ENCODE measurements at regions not wholly inside any gene's neighbourhood (a gene's known extent, or its start where the extent isn't known, plus 50 kb on each side); places are given as distances from the start of the nearest gene placed in this dataset.

DNA sequence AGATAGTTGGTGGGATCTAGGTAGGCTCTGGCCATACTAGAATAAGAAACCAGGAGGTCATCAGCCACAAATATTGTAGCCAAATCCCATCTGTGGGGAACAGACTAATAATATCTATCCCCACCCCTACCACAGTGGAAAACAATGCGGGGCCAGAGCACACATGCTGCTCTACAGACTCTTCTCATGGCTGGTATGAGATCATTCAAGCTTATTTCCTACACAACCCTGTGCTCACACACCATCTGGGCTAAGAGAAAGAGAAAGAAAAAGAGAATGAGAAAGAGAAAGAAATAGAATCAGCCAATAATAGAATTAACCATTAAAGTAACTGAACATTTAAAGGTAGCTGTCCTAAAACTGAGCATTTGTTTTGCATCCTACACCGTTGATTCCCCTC, 1268.4 kb upstream of the SPRY2 start (continued):
- no peak for TF ChIP-seq HMGXB4 (CRISPR knock-in tag; IDR thresholded peaks at IDR 0.05; ENCODE audit: borderline replicate concordance)
- no peak for TF ChIP-seq ZC3H11A (IDR thresholded peaks at IDR 0.05)
- TF ChIP-seq PHF8 (IDR thresholded peaks at IDR 0.05; ENCODE audit: borderline replicate concordance, low read depth) = no peak
- TF ChIP-seq MAX (IDR thresholded peaks at IDR 0.05) = no peak

DNA sequence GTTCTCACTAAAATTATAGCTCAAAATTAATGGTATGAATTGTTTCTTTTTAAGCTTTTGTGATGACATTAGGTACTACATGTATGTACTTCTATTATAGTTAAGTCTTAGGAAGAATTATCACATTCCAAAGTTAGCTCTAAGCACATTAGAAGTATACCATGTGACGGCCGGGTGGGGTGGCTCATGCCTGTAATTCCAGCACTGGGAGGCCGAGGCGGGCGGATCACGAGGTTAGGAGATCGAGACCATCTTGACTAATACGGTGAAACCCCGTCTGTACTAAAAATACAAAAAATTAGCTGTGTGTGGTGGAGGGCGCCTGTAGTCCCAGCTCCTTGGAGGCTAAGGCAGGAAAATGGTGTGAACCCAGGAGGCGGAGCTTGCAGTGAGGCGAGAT, 1265.1 kb upstream of the SPRY2 start:
- ATAC-seq (no peak), DNase-seq (ENCODE audit: low read depth in 1 of 2, low spot score in 1 of 2) (no peak), FAIRE-seq (no peak)
- POLR2A ChIA-PET = no interaction called here
- no peak overlapping the region for H3K27ac ChIP-seq
- no peaks in the 10 kb centered on the region for H3K4me1 ChIP-seq
- CTCF ChIA-PET = interaction anchor here (0.9 kb wide), 1 partner anchor 435 kb away, joined by 3 read pairs; no protein-coding TSS in a partner anchor
- TF ChIP-seq CHD4 (IDR thresholded peaks at IDR 0.05; ENCODE audit: borderline replicate concordance) (no peak), NFE2L2 (conservative IDR thresholded peaks at IDR 0.05; ENCODE audit: low read length) (no peak), MAX (IDR thresholded peaks at IDR 0.05) (no peak), ZSCAN20 (CRISPR knock-in tag; IDR thresholded peaks at IDR 0.05) (no peak), RAD21 (conservative IDR thresholded peaks at IDR 0.05 in 1 of 2, IDR thresholded peaks at IDR 0.05 in 1 of 2) (no peak), NR3C1 (IDR thresholded peaks at IDR 0.05) (no peak), POLR2A (IDR thresholded peaks at IDR 0.05; ENCODE audit: low read length) (no peak), FOSB (CRISPR knock-in tag; IDR thresholded peaks at IDR 0.05) (no peak), MAZ (IDR thresholded peaks at IDR 0.05; ENCODE audit: borderline replicate concordance, low read depth, low read length) (no peak), ESRRA (IDR thresholded peaks at IDR 0.05; ENCODE audit: borderline replicate concordance, low read length) (no peak), HOXB5 (CRISPR knock-in tag; IDR thresholded peaks at IDR 0.05) (no peak), PHF8 (IDR thresholded peaks at IDR 0.05; ENCODE audit: borderline replicate concordance, low read depth) (no peak), KDM5A (IDR thresholded peaks at IDR 0.05) (no peak)
- TF ChIP-seq, protein P1, sequence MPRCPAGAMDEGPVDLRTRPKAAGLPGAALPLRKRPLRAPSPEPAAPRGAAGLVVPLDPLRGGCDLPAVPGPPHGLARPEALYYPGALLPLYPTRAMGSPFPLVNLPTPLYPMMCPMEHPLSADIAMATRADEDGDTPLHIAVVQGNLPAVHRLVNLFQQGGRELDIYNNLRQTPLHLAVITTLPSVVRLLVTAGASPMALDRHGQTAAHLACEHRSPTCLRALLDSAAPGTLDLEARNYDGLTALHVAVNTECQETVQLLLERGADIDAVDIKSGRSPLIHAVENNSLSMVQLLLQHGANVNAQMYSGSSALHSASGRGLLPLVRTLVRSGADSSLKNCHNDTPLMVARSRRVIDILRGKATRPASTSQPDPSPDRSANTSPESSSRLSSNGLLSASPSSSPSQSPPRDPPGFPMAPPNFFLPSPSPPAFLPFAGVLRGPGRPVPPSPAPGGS (IDR thresholded peaks at IDR 0.05) = no peak
- no peak overlapping the region for H3K4me3 ChIP-seq
- 39% methylated on average over 12 of the region's 12 CpGs for WGBS (ENCODE audit: missing lambda C conversion rate)
- no peaks in the 10 kb centered on the region for H3K9me3 ChIP-seq
- H3K4me2 ChIP-seq = no peak overlapping the region

- Histone ChIP-seq H3K4me1 (no peaks in the 10 kb centered on the region), H3K27ac (no peak overlapping the region), H3K4me3 (no peak overlapping the region), H3K4me2 (no peak overlapping the region), H3K9me3 (no peaks in the 10 kb centered on the region)
- TF ChIP-seq NFE2L2 (conservative IDR thresholded peaks at IDR 0.05; ENCODE audit: low read length) = no peak
- TF ChIP-seq ZC3H11A (IDR thresholded peaks at IDR 0.05) = no peak
- TF ChIP-seq EHF (CRISPR knock-in tag; IDR thresholded peaks at IDR 0.05) = no peak
- TF ChIP-seq POLR2AphosphoS2 (conservative IDR thresholded peaks at IDR 0.05; ENCODE audit: low read length) = no peak
- no peak for TF ChIP-seq E2F6 (IDR thresholded peaks at IDR 0.05; ENCODE audit: borderline replicate concordance, low read depth)
- TF ChIP-seq, protein P1 (IDR thresholded peaks at IDR 0.05) = no peak
- TF ChIP-seq CHD4 (IDR thresholded peaks at IDR 0.05; ENCODE audit: borderline replicate concordance) = no peak
- TF ChIP-seq USF2 (IDR thresholded peaks at IDR 0.05) = no peak
- no peak for TF ChIP-seq JUNB (IDR thresholded peaks at IDR 0.05)
- no peak for TF ChIP-seq NR3C1 (IDR thresholded peaks at IDR 0.05)
- no peak for TF ChIP-seq HMGXB4 (CRISPR knock-in tag; IDR thresholded peaks at IDR 0.05; ENCODE audit: borderline replicate concordance)
- TF ChIP-seq NPAS2 (CRISPR knock-in tag; IDR thresholded peaks at IDR 0.05; ENCODE audit: borderline replicate concordance) = no peak
- TF ChIP-seq HOXB13 (CRISPR knock-in tag; IDR thresholded peaks at IDR 0.05; ENCODE audit: low read depth) = no peak
- no peak for TF ChIP-seq EP300 (IDR thresholded peaks at IDR 0.05)
- no peak for TF ChIP-seq CBX2 (IDR thresholded peaks at IDR 0.05; ENCODE audit: borderline replicate concordance, low read depth)
- no peak for TF ChIP-seq MAFK (IDR thresholded peaks at IDR 0.05; ENCODE audit: partially characterized antibody)
- ChIA-PET CTCF (no interaction called here), POLR2A (no interaction called here)
- no peak for DNase-seq (ENCODE audit: low read depth in 1 of 2, low spot score in 1 of 2)
- no peak for FAIRE-seq
- no peak for ATAC-seq
Observed at GRCh38 chr13:81602241-81602640, 1261.3 kb upstream of the SPRY2 start.

All from A549 (cell line).